HFF-Myc (cell line): ENCODE measurements at regions not wholly inside any gene's neighbourhood (a gene's known extent, or its start where the extent isn't known, plus 50 kb on each side); places are given as distances from the start of the nearest gene placed in this dataset.

ENCODE experiments used
- DNase-seq: peaks from one replicate; pipeline ENCODE4 v3.0.0-alpha.2; 2011; ENCODE audit warnings: low read depth; ENCODE audit errors: extremely low read depth
- H3K4me3 ChIP-seq: replicated peaks from 2 replicates; pipeline ENCODE4 v1.5.1; 2011; ENCODE audit warnings: low read depth, mild to moderate bottlenecking, control low read depth, low read length
- TF ChIP-seq, protein P1 (sequence below): IDR thresholded peaks from 2 replicates; pipeline ENCODE4 v1.5.1; 2012; ENCODE audit warnings: mild to moderate bottlenecking, low read depth, low read length, control low read depth; ENCODE audit errors: missing control alignments

GRCh38 chrX:150127216-150127615, 188.9 kb upstream of the EOLA2 start:
- H3K4me3 ChIP-seq = no peak overlapping the region
- DNase-seq = no peak
- TF ChIP-seq, protein P1, sequence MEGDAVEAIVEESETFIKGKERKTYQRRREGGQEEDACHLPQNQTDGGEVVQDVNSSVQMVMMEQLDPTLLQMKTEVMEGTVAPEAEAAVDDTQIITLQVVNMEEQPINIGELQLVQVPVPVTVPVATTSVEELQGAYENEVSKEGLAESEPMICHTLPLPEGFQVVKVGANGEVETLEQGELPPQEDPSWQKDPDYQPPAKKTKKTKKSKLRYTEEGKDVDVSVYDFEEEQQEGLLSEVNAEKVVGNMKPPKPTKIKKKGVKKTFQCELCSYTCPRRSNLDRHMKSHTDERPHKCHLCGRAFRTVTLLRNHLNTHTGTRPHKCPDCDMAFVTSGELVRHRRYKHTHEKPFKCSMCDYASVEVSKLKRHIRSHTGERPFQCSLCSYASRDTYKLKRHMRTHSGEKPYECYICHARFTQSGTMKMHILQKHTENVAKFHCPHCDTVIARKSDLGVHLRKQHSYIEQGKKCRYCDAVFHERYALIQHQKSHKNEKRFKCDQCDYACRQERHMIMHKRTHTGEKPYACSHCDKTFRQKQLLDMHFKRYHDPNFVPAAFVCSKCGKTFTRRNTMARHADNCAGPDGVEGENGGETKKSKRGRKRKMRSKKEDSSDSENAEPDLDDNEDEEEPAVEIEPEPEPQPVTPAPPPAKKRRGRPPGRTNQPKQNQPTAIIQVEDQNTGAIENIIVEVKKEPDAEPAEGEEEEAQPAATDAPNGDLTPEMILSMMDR = no peak

GRCh38 chrX:150143721-150144440, 205.6 kb upstream of the EOLA2 start:
- TF ChIP-seq, protein P1 = no peak
- H3K4me3 ChIP-seq = no peak overlapping the region

GRCh38 chrX:150146271-150146896, 208.1 kb upstream of the EOLA2 start:
- TF ChIP-seq, protein P1 = no peak
- no peak for DNase-seq
- H3K4me3 ChIP-seq = no peak overlapping the region

More at GRCh38 chrX:150143721-150144440, 205.6 kb upstream of the EOLA2 start:
- DNase-seq = no peak

- no peak overlapping the region for H3K4me3 ChIP-seq
- TF ChIP-seq, protein P1 = no peak
- DNase-seq = no peak
These were observed 210.7 kb upstream of the EOLA2 start for GRCh38 chrX:150148749-150149672.

- TF ChIP-seq, protein P1 = no peak
- no peak for DNase-seq
- H3K4me3 ChIP-seq = no peak overlapping the region
These were observed 211.9 kb upstream of the EOLA2 start for GRCh38 chrX:150150076-150150779.

- no peak for DNase-seq
- TF ChIP-seq, protein P1 = no peak
- H3K4me3 ChIP-seq = no peak overlapping the region
These were observed 212.4 kb upstream of the MAMLD1 start for GRCh38 chrX:150150780-150151125.
